ENCODE measurements at regions not wholly inside any gene's neighbourhood (a gene's known extent, or its start where the extent isn't known, plus 50 kb on each side); places are given as distances from the start of the nearest gene placed in this dataset.
"Not testable (repeated sequence)": the region's sequence is repeated elsewhere in the genome, so short reads cannot be mapped to it uniquely, and the experiment has no call there.

DNA sequence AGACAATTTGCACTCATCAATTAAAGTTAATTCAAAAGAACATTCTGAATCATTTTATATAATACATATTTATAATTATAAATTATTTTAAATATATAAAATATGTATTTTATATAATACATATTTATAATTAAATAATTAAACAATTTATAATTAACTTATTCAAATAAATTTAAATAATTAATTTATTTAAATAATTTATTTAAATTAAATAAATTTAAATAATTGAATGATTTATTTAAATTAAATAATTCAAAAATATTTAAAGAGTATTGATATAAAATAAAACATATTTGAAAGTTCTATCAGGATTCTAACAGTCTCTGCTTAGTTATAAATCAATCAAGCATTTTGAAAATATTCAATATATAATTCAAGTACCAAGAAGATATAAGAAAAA, 775.5 kb upstream of the CTNND2 start:
- intact Hi-C loops (cut with DNase I; ENCODE audit: low total_unique reads): no loop called here
- H3K4me3 ChIP-seq: no peak overlapping the region
- H3K4me1 ChIP-seq: no peaks in the 10 kb centered on the region

DNA sequence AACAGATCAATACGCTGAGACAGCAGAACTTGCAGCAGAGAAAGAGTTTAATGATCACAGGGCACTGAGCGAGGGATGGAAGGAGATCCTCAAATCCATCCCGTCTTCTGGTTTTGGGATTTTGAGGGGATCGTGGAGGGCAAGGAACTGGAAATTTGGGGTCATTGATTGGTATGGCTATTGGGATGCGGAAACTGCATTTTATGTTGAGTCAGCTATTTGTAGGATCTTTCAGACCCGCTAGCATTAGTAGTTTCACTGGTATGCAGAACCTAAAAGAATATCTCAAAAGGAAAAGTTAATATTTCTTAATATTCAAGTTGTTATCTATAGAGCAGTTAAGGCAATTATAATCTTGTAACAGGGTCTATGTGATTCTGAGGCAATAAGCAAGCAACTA, 771.7 kb upstream of the CTNND2 start:
- peaks cover 0 to 4% of the 10 kb centered on the region in 2 donors for H3K9me3 ChIP-seq

More for the DNA sequence above, 775.5 kb upstream of the CTNND2 start:
- Histone ChIP-seq H3K36me3 (no peaks in the 10 kb centered on the region), H3K27me3 (no peaks in the 10 kb centered on the region), H3K9me3 (no peaks in the 10 kb centered on the region), H3K27ac (no peak overlapping the region)
- no peak for DNase-seq (ENCODE audit: low spot score in 2 of 2)
- TF ChIP-seq CTCF (IDR thresholded peaks at IDR 0.05) (no peak), POLR2A (IDR thresholded peaks at IDR 0.05) (no peak)

DNA sequence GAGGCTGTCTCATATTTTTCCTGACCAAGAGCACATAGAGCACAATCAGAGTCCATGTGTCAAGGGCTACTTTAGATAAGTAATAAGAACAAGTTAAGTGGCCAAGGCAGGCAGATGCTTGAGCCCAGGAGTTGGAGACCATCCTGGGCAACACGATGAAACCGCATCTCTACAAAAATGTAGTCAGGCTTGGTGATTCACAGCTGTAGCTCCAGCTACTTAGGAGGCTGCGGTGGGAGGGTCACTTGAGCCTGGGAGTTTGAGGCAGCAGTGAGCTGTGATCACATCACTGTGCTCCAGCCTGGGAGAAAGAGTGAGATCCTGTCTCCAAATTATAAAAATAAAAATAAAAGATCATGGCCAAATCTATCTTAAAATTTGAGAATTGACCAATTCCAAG, 767.9 kb upstream of the CTNND2 start:
- H3K4me1 ChIP-seq: no peaks in the 10 kb centered on the region
- intact Hi-C loops (cut with DNase I; ENCODE audit: low total_unique reads): no loop called here
- H3K27ac ChIP-seq: no peak overlapping the region
- no peak for TF ChIP-seq POLR2AphosphoS5 (IDR thresholded peaks at IDR 0.05)
- H3K9me3 ChIP-seq: peaks cover 0 to 4% of the 10 kb centered on the region in 2 donors
- no peak for DNase-seq (ENCODE audit: low spot score in 2 of 2)
- no peak overlapping the region for H3K4me3 ChIP-seq
- H3K27me3 ChIP-seq: no peaks in the 10 kb centered on the region
- no peaks in the 10 kb centered on the region for H3K36me3 ChIP-seq

More for the DNA sequence above, 771.7 kb upstream of the CTNND2 start:
- no peak for DNase-seq (ENCODE audit: low spot score in 2 of 2)
- Histone ChIP-seq H3K4me1 (no peaks in the 10 kb centered on the region), H3K27ac (no peak overlapping the region), H3K36me3 (no peaks in the 10 kb centered on the region), H3K4me3 (no peak overlapping the region), H3K27me3 (no peaks in the 10 kb centered on the region)
- intact Hi-C loops (cut with DNase I; ENCODE audit: low total_unique reads): no loop called here
- TF ChIP-seq POLR2A (IDR thresholded peaks at IDR 0.05) (no peak), CTCF (IDR thresholded peaks at IDR 0.05) (no peak), POLR2AphosphoS5 (IDR thresholded peaks at IDR 0.05) (no peak)

DNA sequence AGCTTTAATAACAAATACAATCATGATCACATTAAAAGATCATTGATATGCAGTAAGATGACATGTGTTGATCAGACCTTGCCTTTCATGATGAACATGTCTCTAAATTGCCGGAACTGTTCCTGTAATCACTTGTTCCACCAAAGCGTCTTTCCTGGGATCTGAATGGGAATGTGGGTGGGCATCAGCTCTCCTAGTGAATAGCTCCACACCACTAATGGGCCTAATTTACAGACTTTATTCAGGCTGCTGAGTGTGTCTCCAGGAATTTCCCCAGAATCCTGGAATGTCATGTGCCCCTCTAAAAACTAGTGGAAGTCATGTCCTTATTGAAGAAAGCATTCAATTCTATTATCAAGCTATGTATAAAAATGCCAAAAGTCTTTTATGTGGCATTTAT, 765.1 kb upstream of the CTNND2 start:
- intact Hi-C loops (cut with DNase I; ENCODE audit: low total_unique reads): no loop called here
- peaks cover 0 to 4% of the 10 kb centered on the region in 2 donors for H3K9me3 ChIP-seq
- H3K36me3 ChIP-seq: no peaks in the 10 kb centered on the region
- no peaks in the 10 kb centered on the region for H3K27me3 ChIP-seq
- no peak overlapping the region for H3K27ac ChIP-seq
- no peaks in the 10 kb centered on the region for H3K4me1 ChIP-seq
- no peak for TF ChIP-seq POLR2A (IDR thresholded peaks at IDR 0.05)
- no peak for TF ChIP-seq POLR2AphosphoS5 (IDR thresholded peaks at IDR 0.05)
- H3K4me3 ChIP-seq: no peak overlapping the region
- no peak for DNase-seq (ENCODE audit: low spot score in 2 of 2)

- DNase-seq (ENCODE audit: low spot score in 2 of 2): no peak
- Histone ChIP-seq H3K27me3 (no peaks in the 10 kb centered on the region), H3K4me3 (no peak overlapping the region), H3K4me1 (no peaks in the 10 kb centered on the region), H3K36me3 (no peaks in the 10 kb centered on the region), H3K27ac (no peak overlapping the region), H3K9me3 (no peaks in the 10 kb centered on the region)
- intact Hi-C loops (cut with DNase I; ENCODE audit: low total_unique reads): no loop called here
- TF ChIP-seq CTCF (IDR thresholded peaks at IDR 0.05) (no peak), POLR2AphosphoS5 (IDR thresholded peaks at IDR 0.05) (no peak), POLR2A (IDR thresholded peaks at IDR 0.05) (no peak)
Observed at GRCh38 chr5:12668564-12668963, 764.3 kb upstream of the CTNND2 start.

DNA sequence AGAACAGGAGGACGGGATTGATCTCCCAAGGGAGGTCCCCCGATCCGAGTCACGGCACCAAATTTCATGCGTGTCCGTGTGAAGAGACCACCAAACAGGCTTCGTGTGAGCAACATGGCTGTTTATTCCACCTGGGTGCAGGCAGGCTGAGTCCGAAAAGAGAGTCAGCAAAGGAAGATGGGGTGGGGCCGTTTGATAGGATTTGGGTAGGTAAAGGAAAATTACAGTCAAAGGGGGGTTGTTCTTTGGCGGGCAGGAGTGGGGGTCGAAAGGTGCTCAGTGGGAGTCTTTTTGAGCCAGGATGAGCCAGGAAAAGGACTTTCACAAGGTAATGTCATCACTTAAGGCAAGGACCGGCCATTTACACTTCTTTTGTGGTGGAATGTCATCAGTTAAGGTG, 763.6 kb upstream of the CTNND2 start:
- intact Hi-C loops (cut with DNase I; ENCODE audit: low total_unique reads): not testable (repeated sequence)

DNA sequence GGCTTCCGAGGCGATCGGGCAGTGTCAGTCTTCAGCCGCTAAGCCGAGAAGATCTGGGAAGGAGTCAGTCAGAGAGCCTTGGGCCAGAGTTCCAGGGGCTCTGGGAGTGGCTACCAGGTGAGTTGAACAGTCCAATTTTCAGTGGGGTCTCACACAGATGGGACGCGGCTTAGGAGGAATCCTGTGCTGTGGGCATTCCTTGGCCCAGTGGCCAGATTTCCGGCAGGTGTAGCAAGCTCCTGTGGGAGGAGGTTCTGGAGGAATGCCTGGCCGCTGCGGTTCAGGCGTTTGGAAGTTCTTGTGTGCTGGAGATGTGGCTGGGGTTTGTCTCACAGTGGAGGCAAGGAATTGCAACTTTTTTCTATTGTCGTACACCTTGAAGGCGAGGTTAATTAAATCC, 761.5 kb upstream of the CTNND2 start:
- H3K36me3 ChIP-seq; H3K27me3 ChIP-seq; H3K27ac ChIP-seq; H3K4me3 ChIP-seq; intact Hi-C loops (cut with DNase I; ENCODE audit: low total_unique reads); DNase-seq (ENCODE audit: low spot score in 2 of 2); H3K4me1 ChIP-seq: not testable (repeated sequence)
- peaks cover 0 to 13% of the 10 kb centered on the region in 2 donors for H3K9me3 ChIP-seq

More for the DNA sequence above, 763.6 kb upstream of the CTNND2 start:
- not testable (repeated sequence) for H3K9me3 ChIP-seq; H3K27ac ChIP-seq; H3K4me3 ChIP-seq; H3K27me3 ChIP-seq; DNase-seq (ENCODE audit: low spot score in 2 of 2); H3K36me3 ChIP-seq; H3K4me1 ChIP-seq

All from breast epithelium (tissue), 4 donors.